B cell (primary cell): ENCODE measurements at regions not wholly inside any gene's neighbourhood (a gene's known extent, or its start where the extent isn't known, plus 50 kb on each side); places are given as distances from the start of the nearest gene placed in this dataset.

Experiments used
- EZH2 ChIP-seq: IDR thresholded peaks from 2 replicates; pipeline ENCODE4 v1.6.1; 2012; ENCODE audit warnings: borderline replicate concordance, low read depth, mild to moderate bottlenecking, moderate library complexity, low read length; ENCODE audit not compliant: insufficient read depth, poor library complexity, severe bottlenecking
- TF ChIP-seq, protein P1 (sequence below): fragments of 200-600 bp; IDR thresholded peaks from one replicate; pipeline ENCODE4 v1.8.0; 2022; ENCODE audit warnings: antibody characterized with exemption, mild to moderate bottlenecking

DNA sequence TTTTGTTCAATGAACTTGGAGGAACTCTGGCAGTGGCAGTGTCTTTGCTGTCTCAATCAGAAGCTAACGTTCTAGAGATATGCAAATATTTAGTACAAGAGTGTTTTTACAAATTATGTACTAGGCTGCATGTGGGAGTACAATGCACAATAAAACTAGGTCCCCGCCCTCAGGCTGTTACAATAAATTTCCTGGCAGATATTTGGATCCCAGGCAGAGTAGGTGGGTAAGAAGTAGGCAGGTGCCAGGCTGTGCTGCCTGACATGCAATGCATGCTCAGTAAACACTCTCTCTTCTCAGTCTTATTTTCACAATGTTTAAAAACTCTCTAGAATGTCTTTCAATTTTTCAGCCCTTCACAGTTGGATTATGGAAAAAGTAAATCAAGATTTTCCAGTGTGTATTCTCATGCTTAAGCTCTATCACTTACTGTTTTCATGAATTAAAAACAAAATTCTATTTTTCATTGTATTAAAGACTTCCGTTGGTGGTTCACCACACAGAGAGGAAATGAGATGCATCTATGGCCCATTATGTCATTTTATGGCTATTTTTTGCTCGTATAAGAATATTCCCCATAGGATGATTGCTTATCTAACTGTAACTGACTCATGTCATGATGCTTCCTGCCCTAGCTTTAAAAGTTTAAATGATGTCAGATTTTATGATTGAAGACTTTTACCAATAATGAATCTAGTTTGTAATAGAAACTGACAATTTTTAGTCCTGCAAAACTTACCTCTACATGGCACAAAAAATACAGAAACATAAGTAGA, 346.1 kb downstream of the RND3 start:
- no peak for TF ChIP-seq EZH2
- TF ChIP-seq, protein P1, sequence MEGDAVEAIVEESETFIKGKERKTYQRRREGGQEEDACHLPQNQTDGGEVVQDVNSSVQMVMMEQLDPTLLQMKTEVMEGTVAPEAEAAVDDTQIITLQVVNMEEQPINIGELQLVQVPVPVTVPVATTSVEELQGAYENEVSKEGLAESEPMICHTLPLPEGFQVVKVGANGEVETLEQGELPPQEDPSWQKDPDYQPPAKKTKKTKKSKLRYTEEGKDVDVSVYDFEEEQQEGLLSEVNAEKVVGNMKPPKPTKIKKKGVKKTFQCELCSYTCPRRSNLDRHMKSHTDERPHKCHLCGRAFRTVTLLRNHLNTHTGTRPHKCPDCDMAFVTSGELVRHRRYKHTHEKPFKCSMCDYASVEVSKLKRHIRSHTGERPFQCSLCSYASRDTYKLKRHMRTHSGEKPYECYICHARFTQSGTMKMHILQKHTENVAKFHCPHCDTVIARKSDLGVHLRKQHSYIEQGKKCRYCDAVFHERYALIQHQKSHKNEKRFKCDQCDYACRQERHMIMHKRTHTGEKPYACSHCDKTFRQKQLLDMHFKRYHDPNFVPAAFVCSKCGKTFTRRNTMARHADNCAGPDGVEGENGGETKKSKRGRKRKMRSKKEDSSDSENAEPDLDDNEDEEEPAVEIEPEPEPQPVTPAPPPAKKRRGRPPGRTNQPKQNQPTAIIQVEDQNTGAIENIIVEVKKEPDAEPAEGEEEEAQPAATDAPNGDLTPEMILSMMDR = no peak
